NCI-H128 (cell line): ENCODE measurements at regions not wholly inside any gene's neighbourhood (a gene's known extent, or its start where the extent isn't known, plus 50 kb on each side); places are given as distances from the start of the nearest gene placed in this dataset.
"Not testable (repeated sequence)": the region's sequence is repeated elsewhere in the genome, so short reads cannot be mapped to it uniquely, and the experiment has no call there.

Experiments used
- DNase-seq: peaks from one replicate; lab custom pipeline; 2025; ENCODE audit not compliant: unreplicated experiment; lab: John Stamatoyannopoulos, UW

DNA sequence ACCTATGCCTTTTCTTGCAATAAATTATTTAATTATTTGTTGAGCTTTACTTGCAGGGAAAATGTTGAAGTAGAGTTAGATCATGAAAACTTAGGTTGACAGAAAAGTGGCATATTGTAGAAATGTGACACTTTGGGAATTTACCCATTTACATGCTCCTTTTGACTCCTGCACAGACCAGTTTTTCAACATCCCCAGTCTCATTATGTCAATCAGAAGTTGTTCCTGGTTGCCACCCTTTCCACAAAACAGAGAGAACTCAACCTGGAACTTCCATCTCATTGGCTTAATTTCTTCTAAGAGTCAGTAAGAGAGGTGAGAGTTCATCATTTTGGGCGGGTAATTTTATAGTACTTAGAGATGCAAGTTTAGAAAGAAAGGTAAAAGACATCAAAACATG is 284.6 kb upstream of the ANKRD50 start:
- DNase-seq: no peak

DNA sequence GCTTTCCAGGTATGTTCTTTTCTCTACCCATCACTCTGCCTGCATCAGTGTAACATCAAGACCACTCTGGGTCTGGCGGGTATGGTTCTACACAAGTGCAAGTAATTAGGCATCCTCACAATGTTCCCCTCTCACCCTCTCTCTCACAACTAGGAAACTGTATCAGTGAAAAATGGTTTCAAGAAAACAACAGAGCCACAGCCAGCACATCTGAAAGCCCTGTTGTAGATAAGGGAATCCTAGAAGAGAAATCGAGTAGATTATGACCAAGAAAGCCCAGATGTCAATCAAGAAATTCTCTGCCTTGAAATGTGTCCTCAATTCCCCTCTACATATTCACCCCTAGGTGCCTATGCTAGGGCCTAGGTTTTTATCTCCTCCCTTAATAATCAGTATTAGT is 281.3 kb upstream of the ANKRD50 start:
- DNase-seq: no peak

DNA sequence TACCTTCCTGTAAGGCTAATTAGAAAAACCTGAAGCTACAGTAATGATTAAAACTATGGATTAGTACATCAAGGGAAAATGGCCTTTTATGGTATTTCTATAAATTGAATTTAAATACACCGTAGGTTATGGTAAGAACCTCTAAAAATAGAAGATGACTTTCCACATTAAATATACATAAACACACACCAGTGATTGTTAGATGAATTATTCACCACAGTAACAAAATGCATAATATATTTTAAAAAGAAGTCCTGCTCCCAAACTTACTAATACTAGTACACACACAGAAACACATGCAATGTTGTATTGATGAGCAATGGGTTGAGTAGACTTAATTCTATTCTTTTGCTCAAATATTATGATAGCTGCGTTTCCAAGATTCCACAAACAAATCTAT is 277.9 kb upstream of the ANKRD50 start:
- no peak for DNase-seq

GRCh38 chr4:124980276-124980752 is 267.8 kb upstream of the ANKRD50 start:
- DNase-seq: no peak

- not testable (repeated sequence) for DNase-seq
These were observed 266.0 kb upstream of the ANKRD50 start for GRCh38 chr4:124978536-124978935.

DNA sequence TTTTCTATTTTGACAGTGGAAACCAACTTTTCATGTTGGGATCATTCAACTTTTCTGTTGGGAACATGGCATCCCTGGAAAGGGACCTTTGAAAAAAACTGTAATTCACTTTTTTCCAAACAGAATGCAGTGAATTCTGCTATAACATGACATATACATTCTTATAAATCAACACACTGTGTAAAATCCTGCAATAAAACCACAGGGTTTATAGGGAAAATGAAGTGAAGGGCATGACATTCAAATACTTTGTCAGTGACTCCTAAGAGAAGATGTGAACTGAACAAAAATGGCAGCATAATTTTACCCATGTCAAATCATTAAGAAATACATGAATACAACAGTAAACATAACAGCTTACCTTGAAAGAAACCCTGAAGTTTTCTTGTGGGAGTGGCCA is 264.5 kb upstream of the ANKRD50 start:
- no peak for DNase-seq

- DNase-seq: no peak
These were observed 261.6 kb upstream of the ANKRD50 start for GRCh38 chr4:124974152-124974551.

GRCh38 chr4:124973716-124974115 is 261.2 kb upstream of the ANKRD50 start:
- no peak for DNase-seq

DNA sequence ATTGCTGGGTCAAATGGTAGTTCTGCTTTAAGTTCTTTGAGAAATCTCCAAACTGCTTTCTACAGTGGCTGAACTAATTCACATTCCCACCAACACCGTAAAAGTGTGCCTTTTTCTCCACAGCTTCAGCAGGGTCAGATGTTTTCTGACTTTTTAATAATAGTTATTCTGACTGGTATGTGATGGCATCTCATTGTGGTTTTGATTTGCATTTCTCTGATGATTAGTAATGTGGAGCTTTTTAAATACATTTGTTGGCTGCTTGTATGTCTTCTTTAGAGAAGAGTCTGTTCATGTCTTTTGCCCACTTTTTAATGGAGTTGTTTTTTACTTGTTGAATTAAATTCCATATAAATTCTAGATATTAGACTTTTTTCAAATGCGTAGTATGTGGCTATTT is 257.5 kb upstream of the ANKRD50 start:
- no peak for DNase-seq

DNA sequence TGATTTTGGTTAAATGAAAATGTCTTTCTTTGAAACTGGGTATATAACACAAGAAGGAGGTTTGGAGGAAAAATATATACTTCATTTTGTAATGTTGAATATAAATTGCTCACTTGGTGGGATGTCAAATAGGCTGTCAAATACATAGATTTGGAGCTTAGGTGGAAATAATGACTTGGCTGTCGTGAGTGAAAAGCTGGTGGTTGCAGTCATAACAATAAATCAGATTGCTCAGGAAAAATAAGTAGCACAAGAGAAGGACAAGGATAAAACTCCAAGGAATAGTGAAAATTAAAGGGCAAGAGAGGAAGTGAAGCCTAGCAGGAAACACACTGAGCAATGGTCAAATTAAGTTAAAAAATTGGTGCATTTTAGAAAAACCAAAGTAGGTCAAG is 253.0 kb upstream of the ANKRD50 start:
- no peak for DNase-seq

DNA sequence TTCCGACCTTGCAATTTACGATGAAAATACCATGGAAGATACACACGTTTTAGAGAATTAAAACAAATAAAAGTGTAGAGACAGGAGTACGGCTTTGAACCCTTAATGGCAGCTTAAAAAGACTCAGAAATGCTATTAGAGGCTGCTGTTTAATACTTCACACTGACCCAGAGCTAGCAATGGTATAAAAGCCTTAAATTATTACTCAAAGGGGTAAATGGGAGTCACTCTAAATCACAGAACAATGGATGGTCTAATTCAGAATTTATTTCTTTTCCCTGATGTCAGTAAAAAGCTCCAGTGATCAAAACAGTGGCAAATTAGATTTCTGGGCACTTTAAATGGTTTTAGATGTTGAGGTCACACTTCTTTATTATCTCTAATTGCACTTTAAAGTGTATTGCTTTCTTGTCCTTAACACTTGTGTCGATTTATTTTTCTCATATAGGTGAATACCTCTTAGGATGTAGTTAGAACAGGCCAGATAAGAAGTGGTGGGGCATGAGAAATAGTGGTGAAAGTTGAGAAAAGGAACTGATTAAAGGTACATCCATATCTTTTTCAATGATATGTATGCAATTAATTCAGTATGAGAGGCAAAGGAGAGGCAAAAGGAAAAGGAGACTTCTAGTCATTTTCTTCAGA is 252.4 kb upstream of the ANKRD50 start:
- DNase-seq: no peak

- no peak for DNase-seq
These were observed 251.7 kb upstream of the ANKRD50 start for GRCh38 chr4:124964251-124964650.

DNA sequence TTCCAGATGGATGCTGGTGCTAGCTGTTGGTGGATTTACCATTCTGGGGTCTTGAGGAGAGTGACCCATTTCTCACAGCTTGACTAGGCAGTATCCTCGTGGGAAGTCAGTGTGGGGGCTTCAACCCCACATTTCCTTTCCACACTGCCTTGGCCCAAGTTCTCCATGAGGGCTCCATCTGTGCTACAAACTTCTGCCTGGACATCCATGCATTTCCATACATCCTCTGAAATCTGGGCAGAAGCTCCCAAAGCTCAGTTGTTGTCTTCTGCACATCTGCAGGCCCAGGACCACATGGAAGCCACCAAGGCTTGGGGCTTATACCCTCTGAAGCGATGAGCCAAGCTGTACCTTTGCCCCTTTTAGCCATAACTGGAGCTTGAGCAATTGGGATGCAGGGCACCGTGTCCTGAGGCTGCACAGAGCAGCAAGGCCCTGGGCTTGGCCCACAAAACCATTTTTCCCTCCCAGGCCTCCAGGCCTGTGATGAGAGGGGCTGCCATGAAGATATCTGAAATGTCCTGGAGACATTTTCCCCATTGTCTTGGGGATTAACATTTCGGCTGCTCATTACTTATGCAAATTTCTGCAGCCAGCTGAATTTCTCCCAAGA is 248.7 kb upstream of the ANKRD50 start:
- no peak for DNase-seq

DNA sequence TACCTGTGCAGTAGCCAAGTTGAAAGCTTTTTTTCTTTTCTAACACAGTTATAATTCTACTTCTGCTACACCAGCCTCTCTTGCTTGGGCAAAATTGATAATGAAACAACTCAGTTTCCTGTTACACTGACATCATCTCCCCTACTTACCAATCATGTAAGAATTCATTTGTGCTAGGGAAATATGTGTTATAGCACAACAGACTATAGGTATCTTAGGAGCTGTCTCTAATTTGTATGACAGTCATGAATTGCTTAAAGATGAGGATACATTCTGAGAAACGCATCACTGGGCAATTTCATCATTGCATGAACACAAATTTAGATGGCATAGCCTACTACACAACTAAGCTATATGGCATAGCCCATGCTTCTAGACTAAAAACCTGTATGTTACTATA is 246.3 kb upstream of the ANKRD50 start:
- DNase-seq: no peak

- no peak for DNase-seq
These were observed 242.9 kb upstream of the ANKRD50 start for GRCh38 chr4:124955476-124955875.

GRCh38 chr4:124954046-124954445 is 241.5 kb upstream of the ANKRD50 start:
- no peak for DNase-seq

DNA sequence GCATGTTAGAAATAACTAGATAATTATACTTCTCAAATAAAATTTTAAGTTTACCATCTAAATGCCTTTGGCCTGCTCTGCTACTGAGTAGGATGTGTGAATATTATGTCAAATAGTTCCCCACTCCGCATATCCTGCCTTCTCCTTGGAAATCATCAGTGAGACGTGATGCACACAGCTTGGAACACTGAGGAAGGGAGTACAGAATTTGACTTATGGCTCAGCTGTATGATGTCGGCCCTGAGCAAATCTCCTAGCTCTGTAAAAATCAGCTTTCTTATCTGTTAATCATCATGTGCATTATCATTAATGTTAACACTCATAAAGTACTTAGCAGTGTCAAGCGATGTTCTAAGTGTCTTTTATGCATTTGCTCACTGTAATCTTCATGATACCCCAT is 241.0 kb upstream of the ANKRD50 start:
- DNase-seq: no peak

GRCh38 chr4:124953061-124953460 is 240.5 kb upstream of the ANKRD50 start:
- DNase-seq: no peak

- DNase-seq: no peak
These were observed 240.1 kb upstream of the ANKRD50 start for GRCh38 chr4:124952601-124953000.

- no peak for DNase-seq
These were observed 236.6 kb upstream of the ANKRD50 start for GRCh38 chr4:124948976-124949597.

GRCh38 chr4:124947622-124948265 is 235.2 kb upstream of the ANKRD50 start:
- no peak for DNase-seq

DNA sequence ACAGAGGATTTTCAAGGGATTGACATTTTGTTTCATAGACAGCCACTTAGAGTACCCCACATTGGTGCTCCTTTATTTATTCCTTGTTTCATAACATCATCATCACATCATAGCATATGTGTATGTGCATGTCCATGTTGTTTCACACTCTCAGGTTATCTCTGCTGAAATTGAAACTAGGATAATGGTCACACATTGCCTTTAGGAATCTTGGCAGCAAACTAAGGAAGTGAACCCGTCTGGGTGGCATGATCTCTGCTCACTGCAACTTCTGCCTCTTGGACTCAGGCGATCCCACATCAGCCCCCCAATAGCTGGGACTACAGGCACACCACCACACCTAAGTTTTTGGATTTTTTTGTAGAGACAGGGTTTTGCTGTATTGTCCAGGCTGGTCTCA is 234.2 kb upstream of the ANKRD50 start:
- no peak for DNase-seq
